GM12865 (cell line): ENCODE measurements at regions not wholly inside any gene's neighbourhood (a gene's known extent, or its start where the extent isn't known, plus 50 kb on each side); places are given as distances from the start of the nearest gene placed in this dataset.

Experiments
- DNase-seq: peaks from one replicate; pipeline ENCODE4 v3.0.0; 2010; ENCODE audit warnings: low read depth
- H3K4me3 ChIP-seq: 2 replicates; pipeline ENCODE4 v1.5.1; 2011; ENCODE audit warnings: mild to moderate bottlenecking, low read depth, low read length, control low read depth
- TF ChIP-seq, protein P1 (sequence below): IDR thresholded peaks from 2 replicates; pipeline ENCODE4 v1.5.1; 2011; ENCODE audit warnings: low read length, control low read depth, low read depth, inconsistent platforms; ENCODE audit not compliant: insufficient read depth; ENCODE audit errors: missing control alignments

DNA sequence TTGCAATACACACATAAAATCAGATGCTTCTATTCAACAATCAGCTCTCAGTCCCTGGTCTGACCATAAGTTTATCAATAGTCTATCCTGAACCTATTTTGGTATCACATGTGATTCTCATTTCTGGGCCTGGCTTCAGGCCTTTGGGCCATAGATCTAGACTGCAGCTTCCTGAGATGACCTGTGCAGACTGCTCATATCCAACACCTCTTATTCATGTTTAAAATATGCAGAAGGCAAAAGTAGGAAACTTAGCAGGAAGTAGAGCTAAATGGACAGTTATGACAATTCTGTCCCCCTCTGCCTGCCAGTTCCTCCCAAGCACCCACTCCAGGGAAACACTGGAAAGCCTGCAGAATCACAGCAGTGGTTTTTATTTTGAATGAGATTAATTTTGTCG is 53.3 kb downstream of the C7orf25 start:
- H3K4me3 ChIP-seq: no peak overlapping the region
- TF ChIP-seq, protein P1, sequence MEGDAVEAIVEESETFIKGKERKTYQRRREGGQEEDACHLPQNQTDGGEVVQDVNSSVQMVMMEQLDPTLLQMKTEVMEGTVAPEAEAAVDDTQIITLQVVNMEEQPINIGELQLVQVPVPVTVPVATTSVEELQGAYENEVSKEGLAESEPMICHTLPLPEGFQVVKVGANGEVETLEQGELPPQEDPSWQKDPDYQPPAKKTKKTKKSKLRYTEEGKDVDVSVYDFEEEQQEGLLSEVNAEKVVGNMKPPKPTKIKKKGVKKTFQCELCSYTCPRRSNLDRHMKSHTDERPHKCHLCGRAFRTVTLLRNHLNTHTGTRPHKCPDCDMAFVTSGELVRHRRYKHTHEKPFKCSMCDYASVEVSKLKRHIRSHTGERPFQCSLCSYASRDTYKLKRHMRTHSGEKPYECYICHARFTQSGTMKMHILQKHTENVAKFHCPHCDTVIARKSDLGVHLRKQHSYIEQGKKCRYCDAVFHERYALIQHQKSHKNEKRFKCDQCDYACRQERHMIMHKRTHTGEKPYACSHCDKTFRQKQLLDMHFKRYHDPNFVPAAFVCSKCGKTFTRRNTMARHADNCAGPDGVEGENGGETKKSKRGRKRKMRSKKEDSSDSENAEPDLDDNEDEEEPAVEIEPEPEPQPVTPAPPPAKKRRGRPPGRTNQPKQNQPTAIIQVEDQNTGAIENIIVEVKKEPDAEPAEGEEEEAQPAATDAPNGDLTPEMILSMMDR: no peak
- DNase-seq: no peak

DNA sequence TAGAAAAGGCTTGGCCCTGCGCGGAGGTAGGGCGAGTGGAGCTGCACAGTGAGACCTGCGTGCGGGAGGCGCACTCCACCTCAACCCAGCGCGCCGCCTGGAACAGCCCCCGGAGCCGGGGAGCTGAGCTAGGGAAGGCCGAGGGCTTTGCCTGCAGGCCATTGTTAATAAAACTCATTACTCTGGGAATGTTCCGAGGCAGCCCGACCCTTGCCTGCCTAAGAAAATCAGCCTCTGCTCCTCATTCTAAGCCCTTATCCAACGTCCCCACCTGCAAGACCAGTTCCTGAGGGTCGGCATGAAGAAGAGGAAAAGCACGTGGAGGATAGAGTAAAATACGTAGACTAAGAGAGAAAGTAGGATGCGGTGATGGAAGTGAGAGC is 55.3 kb downstream of the C7orf25 start:
- TF ChIP-seq, protein P1: no peak
- H3K4me3 ChIP-seq: no peak overlapping the region

DNA sequence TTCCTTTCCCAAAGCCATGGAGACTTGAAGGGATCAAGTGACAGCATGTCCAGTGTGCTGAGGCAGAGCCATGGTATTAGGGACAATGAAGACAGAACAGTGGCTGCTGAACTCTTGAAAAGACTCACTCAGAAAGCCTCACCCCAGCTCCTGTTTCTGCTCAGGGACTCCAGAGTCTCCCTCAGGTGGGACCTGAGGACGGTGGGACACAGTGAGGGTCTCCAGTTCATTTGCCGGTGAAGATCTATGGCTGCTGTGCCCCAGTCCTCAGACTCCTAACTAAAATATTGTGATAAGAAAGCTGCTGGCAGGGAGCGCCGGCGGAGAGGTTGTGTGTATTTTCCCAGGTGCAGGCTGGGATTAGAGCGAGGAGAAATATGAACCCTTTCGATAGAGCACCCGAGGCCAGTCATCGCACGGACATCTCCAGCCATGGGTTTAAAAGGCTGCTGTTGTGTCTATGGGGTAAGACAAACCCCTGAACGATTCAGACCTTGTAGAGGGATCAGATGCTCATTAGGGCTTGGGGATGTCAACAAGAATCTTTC is 57.2 kb downstream of the C7orf25 start:
- H3K4me3 ChIP-seq: no peak overlapping the region
- DNase-seq: no peak
- TF ChIP-seq, protein P1: no peak

More for the DNA sequence above, 55.3 kb downstream of the C7orf25 start:
- DNase-seq: no peak

DNA sequence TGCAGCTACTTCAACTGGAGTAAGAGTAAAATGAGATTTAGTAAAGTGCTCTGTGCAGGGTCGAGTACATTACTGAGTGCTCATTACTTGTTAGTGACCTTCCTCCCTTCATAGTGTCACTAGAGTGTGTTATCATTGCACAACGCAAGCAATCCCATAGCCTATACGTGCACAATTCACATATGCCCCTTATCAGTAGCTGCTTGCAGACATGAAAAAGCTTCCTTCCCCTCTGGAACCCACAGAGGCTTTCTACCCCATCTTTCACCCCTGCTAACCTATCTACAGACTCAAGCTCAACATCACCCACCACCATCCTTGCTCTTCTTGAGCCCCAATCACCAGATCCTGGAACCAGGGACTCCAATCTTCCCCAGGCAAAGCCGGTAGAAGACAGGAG is 59.3 kb downstream of the C7orf25 start:
- no peak overlapping the region for H3K4me3 ChIP-seq
- TF ChIP-seq, protein P1: no peak
- DNase-seq: no peak

DNA sequence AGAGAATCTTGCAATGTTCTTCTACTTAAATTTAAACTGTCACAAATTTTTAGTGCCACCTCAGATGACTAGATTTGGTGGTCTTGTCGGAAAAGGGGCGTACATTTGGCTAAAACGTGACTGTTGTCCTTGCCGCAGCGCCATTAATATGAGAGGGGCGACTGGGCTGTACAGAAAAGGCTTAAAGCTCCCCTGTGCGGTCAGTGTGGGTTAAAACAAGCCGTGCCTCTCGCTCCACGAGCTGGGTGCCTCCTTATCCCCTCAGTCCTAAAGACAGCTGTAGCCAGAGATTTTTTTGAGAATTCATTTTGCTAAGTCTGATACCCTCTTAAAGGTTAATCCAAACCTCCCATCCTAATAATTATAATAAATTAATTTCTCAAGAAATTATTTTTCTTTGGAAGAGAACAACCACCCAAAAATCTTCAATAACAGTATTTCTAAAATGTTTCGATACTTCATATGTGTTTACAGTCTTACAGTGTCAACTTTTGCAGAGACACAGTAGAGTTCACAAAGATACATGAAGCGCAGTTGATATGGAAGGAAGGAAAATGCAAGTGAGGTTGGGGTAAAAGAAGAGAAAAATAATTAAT is 68.6 kb downstream of the C7orf25 start:
- DNase-seq: peak; percentile 3
- H3K4me3 ChIP-seq: no peak overlapping the region
- TF ChIP-seq, protein P1: no peak

DNA sequence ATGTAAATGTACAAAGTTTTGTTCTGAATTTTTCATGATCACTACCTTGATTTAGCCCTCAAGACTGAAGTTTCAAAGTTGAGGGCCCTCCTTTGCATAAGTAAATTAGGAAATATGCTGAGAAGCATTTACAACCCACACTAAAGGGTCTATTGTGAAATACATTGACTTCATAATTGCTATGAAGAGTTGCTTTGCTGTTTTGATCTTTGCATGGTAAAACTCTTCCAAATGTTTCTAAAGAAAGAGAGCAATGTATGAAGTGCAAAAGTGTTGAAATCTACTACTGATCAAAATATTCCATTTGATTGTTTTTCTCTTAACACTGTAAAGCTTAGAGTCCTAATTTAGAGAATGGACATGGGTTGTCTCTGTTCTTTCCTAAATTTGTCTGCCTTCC is 77.2 kb downstream of the C7orf25 start:
- DNase-seq: no peak
- TF ChIP-seq, protein P1: no peak
- H3K4me3 ChIP-seq: no peak overlapping the region

DNA sequence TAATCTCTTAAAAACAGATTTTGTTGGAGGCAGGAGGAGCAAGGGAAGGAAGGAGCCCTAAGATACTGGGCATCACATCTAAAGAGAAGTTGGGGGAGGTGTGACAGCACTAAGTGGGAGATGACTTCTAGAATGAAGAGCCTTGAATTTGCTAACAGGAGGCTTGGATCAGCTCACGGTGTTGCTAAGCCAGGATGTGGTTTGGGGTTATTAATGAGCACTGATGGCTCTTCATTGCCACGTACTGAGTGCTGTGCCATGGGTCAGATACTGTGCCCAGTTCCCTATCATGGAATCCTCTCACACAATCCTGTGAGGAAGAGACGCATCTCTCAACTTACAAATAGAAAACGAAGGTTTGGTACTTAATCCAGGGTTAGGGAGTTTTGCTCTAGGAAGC is 78.5 kb downstream of the C7orf25 start:
- no peak for DNase-seq
- TF ChIP-seq, protein P1: no peak
- no peak overlapping the region for H3K4me3 ChIP-seq
